ENCODE measurements at regions not wholly inside any gene's neighbourhood (a gene's known extent, or its start where the extent isn't known, plus 50 kb on each side); places are given as distances from the start of the nearest gene placed in this dataset.

- H3K4me1 ChIP-seq (ENCODE audit: insufficient read depth, low read length, severe bottlenecking), result peaks cover 8% of the 10 kb centered on the region
- no peak overlapping the region for H3K9ac ChIP-seq (ENCODE audit: low read length)
- H3F3A ChIP-seq (ENCODE audit: insufficient read depth, low read length), result no peaks in the 10 kb centered on the region
- no peaks in the 10 kb centered on the region for H3K9me3 ChIP-seq (ENCODE audit: low read length)
- H3K9me2 ChIP-seq (ENCODE audit: low read depth, low read length), result no peaks in the 10 kb centered on the region
- TF ChIP-seq EZH2 (IDR thresholded peaks at IDR 0.05; ENCODE audit: borderline replicate concordance, low read length) (no peak), CTCF (IDR thresholded peaks at IDR 0.05; ENCODE audit: low read length) (no peak)
- no peak overlapping the region for H3K4me3 ChIP-seq (ENCODE audit: low read depth, low read length, poor library complexity, severe bottlenecking)
- peaks cover 8% of the 10 kb centered on the region; the same call in 1 of the 2 replicates for H3K27me3 ChIP-seq (ENCODE audit: insufficient read depth, low read length)
- H3K4me2 ChIP-seq (ENCODE audit: low read length), result no peak overlapping the region
- no peaks in the 10 kb centered on the region for H3K79me2 ChIP-seq (ENCODE audit: insufficient read depth, low read length)
- no peak overlapping the region for H2AFZ ChIP-seq (ENCODE audit: low read length)
- H4K20me1 ChIP-seq (ENCODE audit: insufficient read depth, low read length), result no peaks in the 10 kb centered on the region
- no peaks in the 10 kb centered on the region for H3K36me3 ChIP-seq (ENCODE audit: insufficient read depth, low read length)
- no peak overlapping the region for H3K27ac ChIP-seq (ENCODE audit: low read depth, low read length, poor library complexity, severe bottlenecking)
Observed at GRCh38 chr1:234861024-234861620, 251.1 kb upstream of the IRF2BP2 start.

GRCh38 chr1:234858722-234859121 is 248.7 kb upstream of the IRF2BP2 start:
- Histone ChIP-seq H3K4me2 (ENCODE audit: low read length) (no peak overlapping the region), H3K27ac (ENCODE audit: low read depth, low read length, poor library complexity, severe bottlenecking) (no peak overlapping the region), H2AFZ (ENCODE audit: low read length) (no peak overlapping the region), H3K36me3 (ENCODE audit: insufficient read depth, low read length) (no peaks in the 10 kb centered on the region), H3K9me3 (ENCODE audit: low read length) (no peaks in the 10 kb centered on the region), H3K4me1 (ENCODE audit: insufficient read depth, low read length, severe bottlenecking) (peaks cover 8% of the 10 kb centered on the region), H3K4me3 (ENCODE audit: low read depth, low read length, poor library complexity, severe bottlenecking) (no peak overlapping the region), H3K79me2 (ENCODE audit: insufficient read depth, low read length) (no peaks in the 10 kb centered on the region), H3K9ac (ENCODE audit: low read length) (no peak overlapping the region), H3F3A (ENCODE audit: insufficient read depth, low read length) (no peaks in the 10 kb centered on the region), H3K9me2 (ENCODE audit: low read depth, low read length) (no peaks in the 10 kb centered on the region), H4K20me1 (ENCODE audit: insufficient read depth, low read length) (no peaks in the 10 kb centered on the region), H3K27me3 (ENCODE audit: insufficient read depth, low read length) (peaks cover 10% of the 10 kb centered on the region; the same call in 1 of the 2 replicates)
- TF ChIP-seq EZH2 (IDR thresholded peaks at IDR 0.05; ENCODE audit: borderline replicate concordance, low read length) (no peak), CTCF (IDR thresholded peaks at IDR 0.05; ENCODE audit: low read length) (no peak)

GRCh38 chr1:234856845-234857245 is 246.9 kb upstream of the IRF2BP2 start:
- no peaks in the 10 kb centered on the region for H3F3A ChIP-seq (ENCODE audit: insufficient read depth, low read length)
- no peaks in the 10 kb centered on the region for H3K79me2 ChIP-seq (ENCODE audit: insufficient read depth, low read length)
- TF ChIP-seq EZH2 (IDR thresholded peaks at IDR 0.05; ENCODE audit: borderline replicate concordance, low read length) (no peak), CTCF (IDR thresholded peaks at IDR 0.05; ENCODE audit: low read length) (no peak)
- peaks cover 10% of the 10 kb centered on the region; the same call in 1 of the 2 replicates for H3K27me3 ChIP-seq (ENCODE audit: insufficient read depth, low read length)
- no peak overlapping the region for H3K4me3 ChIP-seq (ENCODE audit: low read depth, low read length, poor library complexity, severe bottlenecking)
- H3K9ac ChIP-seq (ENCODE audit: low read length), result no peak overlapping the region
- H3K36me3 ChIP-seq (ENCODE audit: insufficient read depth, low read length), result no peaks in the 10 kb centered on the region
- no peaks in the 10 kb centered on the region for H3K9me2 ChIP-seq (ENCODE audit: low read depth, low read length)
- H2AFZ ChIP-seq (ENCODE audit: low read length), result no peak overlapping the region
- H3K9me3 ChIP-seq (ENCODE audit: low read length), result no peaks in the 10 kb centered on the region
- H3K4me2 ChIP-seq (ENCODE audit: low read length), result no peak overlapping the region
- no peak overlapping the region for H3K27ac ChIP-seq (ENCODE audit: low read depth, low read length, poor library complexity, severe bottlenecking)
- no peaks in the 10 kb centered on the region for H4K20me1 ChIP-seq (ENCODE audit: insufficient read depth, low read length)
- H3K4me1 ChIP-seq (ENCODE audit: insufficient read depth, low read length, severe bottlenecking), result peaks cover 6% of the 10 kb centered on the region
